Mucosa of descending colon (tissue), 3 donors: ENCODE measurements at regions not wholly inside any gene's neighbourhood (a gene's known extent, or its start where the extent isn't known, plus 50 kb on each side); places are given as distances from the start of the nearest gene placed in this dataset.

ENCODE experiments used
- ATAC-seq: fragments of 200-7000 bp; cut with Tn5 transposase; one replicate; pipeline ENCODE4 v1.9.1; 2020; ENCODE audit warnings: mild to moderate bottlenecking, moderate library complexity
- DNase-seq, 3 donors: peaks; one replicate each; pipeline ENCODE4 v3.0.0-alpha.2; 2020
- H3K36me3 ChIP-seq: fragments of 200-600 bp; one replicate; pipeline ENCODE4 v1.8.0; 2021; ENCODE audit warnings: low read depth, mild to moderate bottlenecking
- H3K4me1 ChIP-seq: fragments of 200-600 bp; one replicate; pipeline ENCODE4 v1.8.0; 2021; ENCODE audit warnings: low read depth, mild to moderate bottlenecking
- H3K4me3 ChIP-seq: fragments of 200-600 bp; one replicate; pipeline ENCODE4 v1.8.0; 2021; ENCODE audit warnings: mild to moderate bottlenecking
- H3K9me3 ChIP-seq: fragments of 200-600 bp; one replicate; pipeline ENCODE4 v1.8.0; 2021; ENCODE audit warnings: mild to moderate bottlenecking
- intact Hi-C, 2 donors: fragments of 100-400 bp; cut with DNase I in 1 of 2; cut with micrococcal nuclease in 1 of 2; formaldehyde crosslinking; loops; one replicate each; pipeline versions ENCODE4 v1.11.0 to v1.11.1; 2022; cut with DNase I, micrococcal nuclease
- TF ChIP-seq, protein P1 (sequence below): fragments of 200-600 bp; IDR thresholded peaks from one replicate; pipeline ENCODE4 v1.8.0; 2022; ENCODE audit warnings: antibody characterized with exemption, mild to moderate bottlenecking
- donor health status: DM: no; HTN: no; CAD: no; lungs with moderate emphysema.
- donor health status: DM: no; HTN: no; CAD: no.
- donor health status: DM: no; HTN: yes; CAD: no.

DNA sequence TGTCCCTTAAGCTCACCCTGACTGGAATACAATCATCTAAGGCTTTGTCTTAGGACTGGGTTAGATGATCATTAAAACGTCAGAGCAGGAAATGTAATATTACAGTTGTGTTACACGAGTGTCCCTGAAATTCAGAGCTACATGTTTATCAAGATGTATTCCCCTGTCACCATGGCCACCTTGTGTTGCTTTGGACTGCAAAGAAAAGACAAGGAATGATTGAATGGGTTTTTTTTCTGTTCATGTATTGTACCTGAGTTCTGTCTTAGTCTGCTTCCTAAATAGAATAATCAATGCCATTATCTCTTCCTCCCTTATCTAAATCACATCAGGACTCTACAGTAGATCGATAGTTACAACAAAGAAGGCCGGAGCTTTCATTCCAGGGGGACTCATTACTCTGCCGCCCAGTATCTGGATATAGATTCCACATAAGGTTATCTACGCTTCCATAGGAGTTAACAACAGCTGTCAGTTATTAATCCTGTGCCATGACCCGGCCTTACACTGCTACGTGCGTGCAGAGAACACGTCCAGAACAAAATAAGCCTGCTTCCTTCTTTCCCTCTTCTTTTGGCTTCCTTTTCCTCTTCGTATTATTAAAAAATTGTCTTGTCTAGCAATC, 274.1 kb upstream of the SASH1 start:
- no peak overlapping the region for H3K4me3 ChIP-seq
- ATAC-seq (no peak), DNase-seq (no peak)
- TF ChIP-seq, protein P1, sequence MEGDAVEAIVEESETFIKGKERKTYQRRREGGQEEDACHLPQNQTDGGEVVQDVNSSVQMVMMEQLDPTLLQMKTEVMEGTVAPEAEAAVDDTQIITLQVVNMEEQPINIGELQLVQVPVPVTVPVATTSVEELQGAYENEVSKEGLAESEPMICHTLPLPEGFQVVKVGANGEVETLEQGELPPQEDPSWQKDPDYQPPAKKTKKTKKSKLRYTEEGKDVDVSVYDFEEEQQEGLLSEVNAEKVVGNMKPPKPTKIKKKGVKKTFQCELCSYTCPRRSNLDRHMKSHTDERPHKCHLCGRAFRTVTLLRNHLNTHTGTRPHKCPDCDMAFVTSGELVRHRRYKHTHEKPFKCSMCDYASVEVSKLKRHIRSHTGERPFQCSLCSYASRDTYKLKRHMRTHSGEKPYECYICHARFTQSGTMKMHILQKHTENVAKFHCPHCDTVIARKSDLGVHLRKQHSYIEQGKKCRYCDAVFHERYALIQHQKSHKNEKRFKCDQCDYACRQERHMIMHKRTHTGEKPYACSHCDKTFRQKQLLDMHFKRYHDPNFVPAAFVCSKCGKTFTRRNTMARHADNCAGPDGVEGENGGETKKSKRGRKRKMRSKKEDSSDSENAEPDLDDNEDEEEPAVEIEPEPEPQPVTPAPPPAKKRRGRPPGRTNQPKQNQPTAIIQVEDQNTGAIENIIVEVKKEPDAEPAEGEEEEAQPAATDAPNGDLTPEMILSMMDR, result no peak
- no peaks in the 10 kb centered on the region for H3K9me3 ChIP-seq
- H3K36me3 ChIP-seq, result no peaks in the 10 kb centered on the region
- intact Hi-C loops, result no loop called here
- no peaks in the 10 kb centered on the region for H3K4me1 ChIP-seq

DNA sequence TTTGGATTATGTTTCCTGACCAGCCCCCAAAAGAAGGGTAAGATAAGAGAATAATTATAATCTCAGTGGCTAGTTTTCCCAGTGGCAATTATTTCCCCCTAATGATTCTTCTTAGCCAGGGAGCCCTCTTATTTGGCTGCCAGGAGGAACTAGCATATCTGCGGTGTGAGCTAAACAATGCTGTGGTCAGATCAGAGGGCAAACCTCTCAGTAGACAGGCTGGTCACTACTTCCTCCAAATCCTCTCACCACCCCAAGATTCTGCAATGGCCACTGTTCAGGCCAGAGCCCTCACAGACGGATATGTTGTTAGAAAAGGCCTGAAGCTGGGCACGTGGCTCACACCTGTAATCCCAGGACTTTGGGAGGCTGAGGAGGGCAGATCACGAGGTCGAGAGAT, 273.4 kb upstream of the SASH1 start:
- no peaks in the 10 kb centered on the region for H3K4me1 ChIP-seq
- H3K4me3 ChIP-seq, result no peak overlapping the region
- TF ChIP-seq, protein P1, result no peak
- DNase-seq (no peak), ATAC-seq (no peak)
- no peaks in the 10 kb centered on the region for H3K9me3 ChIP-seq
- no peaks in the 10 kb centered on the region for H3K36me3 ChIP-seq
- intact Hi-C loops, result no loop called here

DNA sequence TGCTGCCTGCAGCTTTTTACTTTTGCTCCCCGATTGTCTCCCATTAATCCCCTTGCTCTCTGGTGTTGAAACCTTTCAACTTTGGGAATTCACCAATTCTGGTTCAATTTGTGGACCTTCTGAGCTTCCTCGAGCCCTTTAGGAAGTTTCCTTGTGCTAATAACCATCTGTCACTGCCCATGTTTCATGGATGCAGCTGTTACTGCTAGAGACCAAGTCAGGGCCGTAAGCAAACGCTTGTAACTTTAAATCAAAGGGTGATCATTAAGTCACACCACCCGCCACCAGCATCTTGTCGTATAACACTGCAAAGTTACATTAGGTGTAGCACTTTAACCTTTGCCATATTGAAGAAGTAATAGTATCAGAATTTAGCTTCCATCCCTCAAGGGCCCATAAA, 268.3 kb upstream of the SASH1 start:
- Histone ChIP-seq H3K4me1 (no peaks in the 10 kb centered on the region), H3K4me3 (no peak overlapping the region), H3K9me3 (no peaks in the 10 kb centered on the region), H3K36me3 (no peaks in the 10 kb centered on the region)
- DNase-seq (no peak), ATAC-seq (no peak)
- intact Hi-C loops, result no loop called here
- TF ChIP-seq, protein P1, result no peak

DNA sequence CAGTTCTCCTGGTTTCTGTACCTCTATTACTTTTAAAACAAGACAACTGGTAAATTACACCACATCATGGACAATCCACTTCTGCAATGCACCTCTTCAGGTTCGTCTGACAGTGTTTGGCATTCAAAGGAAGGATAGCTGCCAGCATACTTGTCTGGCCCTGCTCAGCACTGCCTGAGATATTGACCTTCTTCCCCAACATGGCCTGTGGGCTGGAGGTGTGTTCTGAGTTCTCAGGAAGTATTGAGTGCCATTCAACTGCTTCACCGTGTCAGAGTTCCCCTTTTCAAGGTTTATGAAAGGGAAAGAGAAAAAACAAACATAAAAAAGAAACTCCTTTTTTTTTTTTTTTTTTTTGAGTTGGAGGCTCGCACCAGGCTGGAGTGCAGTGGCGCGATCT, 267.9 kb upstream of the SASH1 start:
- H3K9me3 ChIP-seq, result no peaks in the 10 kb centered on the region
- no peak for ATAC-seq
- no peak for DNase-seq
- no peak overlapping the region for H3K4me3 ChIP-seq
- no peaks in the 10 kb centered on the region for H3K36me3 ChIP-seq
- TF ChIP-seq, protein P1, result no peak
- H3K4me1 ChIP-seq, result no peaks in the 10 kb centered on the region
- intact Hi-C loops, result no loop called here

DNA sequence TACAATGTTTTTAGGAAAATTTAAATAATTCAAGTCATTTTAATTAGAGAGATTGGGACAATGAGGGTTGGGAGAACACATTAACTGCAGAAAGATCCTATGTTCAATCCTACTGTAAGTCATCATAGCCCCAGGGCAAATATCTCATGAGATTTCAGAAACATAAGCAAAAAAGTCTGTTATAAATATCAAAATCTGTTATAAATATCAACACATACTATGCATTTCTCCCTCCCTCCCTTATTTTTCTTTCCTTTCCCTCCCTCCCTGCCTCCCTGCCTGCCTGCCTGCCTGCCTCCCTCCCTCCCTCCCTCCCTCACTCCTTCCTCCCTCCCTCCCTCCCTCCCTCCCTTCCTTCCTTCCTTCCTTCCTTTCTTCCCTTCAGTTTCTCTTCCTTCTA, 267.3 kb upstream of the SASH1 start:
- Histone ChIP-seq H3K36me3 (no peaks in the 10 kb centered on the region), H3K9me3 (no peaks in the 10 kb centered on the region), H3K4me1 (no peaks in the 10 kb centered on the region), H3K4me3 (no peak overlapping the region)
- no peak for DNase-seq
- TF ChIP-seq, protein P1, result no peak
- intact Hi-C loops, result no loop called here
- no peak for ATAC-seq

DNA sequence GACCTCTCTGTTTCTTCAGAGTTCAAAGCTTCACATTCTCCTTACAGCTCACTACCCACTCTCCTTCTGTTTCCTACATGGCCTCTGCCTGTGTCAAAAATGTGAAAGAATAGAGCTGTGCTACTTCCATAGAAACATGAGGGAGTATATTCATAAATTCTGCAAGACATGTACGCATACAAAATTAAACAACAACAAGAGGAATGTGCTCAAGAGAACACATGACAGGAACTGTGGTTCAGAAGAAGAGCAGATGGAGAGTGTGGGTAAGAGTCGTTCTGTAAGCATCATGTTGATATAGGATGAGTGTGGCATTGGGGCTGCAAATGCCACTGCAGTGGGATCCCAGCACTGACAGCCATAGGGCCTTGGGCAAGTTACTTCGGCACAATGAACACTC, 266.6 kb upstream of the SASH1 start:
- TF ChIP-seq, protein P1, result no peak
- intact Hi-C loops, result no loop called here
- Histone ChIP-seq H3K36me3 (no peaks in the 10 kb centered on the region), H3K4me3 (no peak overlapping the region), H3K9me3 (no peaks in the 10 kb centered on the region), H3K4me1 (no peaks in the 10 kb centered on the region)
- no peak for DNase-seq
- no peak for ATAC-seq
